Aorta (tissue), 5 donors: ENCODE measurements at regions not wholly inside any gene's neighbourhood (a gene's known extent, or its start where the extent isn't known, plus 50 kb on each side); places are given as distances from the start of the nearest gene placed in this dataset.
A peak's percentile ranks its signal among the peaks of the same experiment; 100 is the strongest.
"Not testable (repeated sequence)": the region's sequence is repeated elsewhere in the genome, so short reads cannot be mapped to it uniquely, and the experiment has no call there.

Experiments
- ATAC-seq: fragments of 200-7000 bp; cut with Tn5 transposase; one replicate; pipeline ENCODE4 v1.9.1; 2022; ENCODE audit warnings: moderate library complexity; ENCODE audit not compliant: low FRiP score
- DNase-seq, 2 donors: peaks; one replicate each; pipeline ENCODE4 v3.0.0-alpha.2; 2020
- H3K27ac ChIP-seq, 2 donors: one replicate each; pipeline ENCODE4 v1.5.1; 2013; ENCODE audit warnings: low read length in 2 of 2, mild to moderate bottlenecking in 2 of 2, moderate library complexity in 2 of 2, control low read depth in 1 of 2, inconsistent platforms in 1 of 2, low read depth in 1 of 2
- H3K27me3 ChIP-seq, 2 donors: one replicate each; pipeline ENCODE4 v1.6.1; 2013; ENCODE audit warnings: control low read depth in 1 of 2, low read length in 1 of 2, mild to moderate bottlenecking in 1 of 2, moderate library complexity in 1 of 2; ENCODE audit not compliant: insufficient read depth in 2 of 2, control insufficient read depth in 1 of 2
- H3K36me3 ChIP-seq, 2 donors: one replicate each; pipeline ENCODE4 v1.6.1; 2013; ENCODE audit warnings: control low read depth in 1 of 2, low read length in 1 of 2, mild to moderate bottlenecking in 1 of 2; ENCODE audit not compliant: insufficient read depth in 2 of 2, control insufficient read depth in 1 of 2
- H3K4me1 ChIP-seq, 2 donors: one replicate each; pipeline ENCODE4 v1.6.1; 2013; ENCODE audit warnings: low read length in 2 of 2, control low read depth in 1 of 2, mild to moderate bottlenecking in 1 of 2, moderate library complexity in 1 of 2; ENCODE audit not compliant: insufficient read depth in 2 of 2, control insufficient read depth in 1 of 2
- H3K4me3 ChIP-seq, 2 donors: one replicate each; pipeline ENCODE4 v1.5.1; 2013; ENCODE audit warnings: low read length in 2 of 2, control low read depth in 1 of 2, mild to moderate bottlenecking in 1 of 2
- H3K9me3 ChIP-seq: one replicate; pipeline ENCODE4 v1.6.1; 2013; ENCODE audit warnings: mild to moderate bottlenecking, low read length; ENCODE audit not compliant: control insufficient read depth
- WGBS, 2 donors: extraction: QIAGEN DNeasy Blood & Tissue Kit; methylation state at CpG; one replicate each; pipeline ENCODE4 v1.1.7; 2013; 5-methylcytosine and 5-hydroxymethylcytosine counted together
- intact Hi-C, 2 donors: fragments of 100-400 bp; cut with DNase I; formaldehyde crosslinking; loops; one replicate each; pipeline versions ENCODE4 v1.14.2 to v1.15.0; 2022
- donor health status: healthy with polysubstance abuse.
- donor health status: Bipolar disorder and iron deficiency.
- donor health status: DM: no; HTN: no; CAD: no.
- donor health status: DM: no; HTN: no; CAD: no.
- donor health status: DM: yes; HTN: yes; CAD: no.

DNA sequence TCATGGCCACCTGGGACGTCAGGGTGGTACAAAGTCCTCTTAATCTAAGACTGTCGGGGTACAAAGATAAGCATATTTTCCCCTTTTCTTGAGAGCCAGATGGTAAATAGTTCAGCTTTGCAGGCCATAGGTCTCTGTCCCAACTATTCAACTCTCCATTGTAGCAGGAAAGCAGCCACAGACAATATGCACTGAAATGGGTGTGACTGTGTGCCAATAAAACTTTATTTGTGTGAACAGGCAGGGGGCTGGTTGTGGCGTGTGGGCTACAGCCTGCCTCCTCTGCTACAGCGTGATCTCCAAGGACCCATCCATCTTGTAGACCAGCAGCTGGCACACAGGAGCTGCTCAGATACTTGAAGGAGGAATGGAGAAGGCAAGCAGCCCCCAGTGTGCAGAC, 73.2 kb upstream of the CLEC6A start:
- ATAC-seq, H3K27me3 ChIP-seq, H3K4me3 ChIP-seq, intact Hi-C loops, H3K27ac ChIP-seq, H3K4me1 ChIP-seq, DNase-seq, H3K9me3 ChIP-seq, H3K36me3 ChIP-seq: not testable (repeated sequence)
- 76 to 82% methylated on average over 4 of the region's 4 CpGs for WGBS, 2 donors

DNA sequence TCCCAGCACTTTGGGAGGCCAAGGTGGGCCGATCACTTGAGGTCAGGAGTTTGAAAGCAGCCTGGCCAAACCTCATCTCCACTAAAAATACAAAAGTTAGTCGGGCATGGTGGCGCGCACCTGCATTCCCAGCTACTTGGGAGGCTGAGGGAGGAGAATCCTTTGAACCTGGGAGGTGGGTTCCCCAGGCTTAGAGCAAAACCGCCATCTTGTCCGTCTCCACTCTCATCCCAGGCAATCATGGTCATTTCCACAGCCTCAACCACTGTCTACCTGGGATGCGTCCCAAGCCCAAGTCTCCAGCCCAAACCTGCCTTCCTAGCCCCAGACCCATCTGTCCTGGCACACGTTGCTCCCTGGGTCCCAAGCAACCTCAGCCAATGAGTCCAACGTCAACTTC, 71.1 kb upstream of the CLEC6A start:
- DNase-seq, H3K4me3 ChIP-seq, H3K4me1 ChIP-seq, H3K9me3 ChIP-seq, H3K36me3 ChIP-seq, ATAC-seq, H3K27me3 ChIP-seq, intact Hi-C loops, H3K27ac ChIP-seq: not testable (repeated sequence)
- 91 to 97% methylated on average over 7 to 9 of the region's 9 CpGs for WGBS, 2 donors

DNA sequence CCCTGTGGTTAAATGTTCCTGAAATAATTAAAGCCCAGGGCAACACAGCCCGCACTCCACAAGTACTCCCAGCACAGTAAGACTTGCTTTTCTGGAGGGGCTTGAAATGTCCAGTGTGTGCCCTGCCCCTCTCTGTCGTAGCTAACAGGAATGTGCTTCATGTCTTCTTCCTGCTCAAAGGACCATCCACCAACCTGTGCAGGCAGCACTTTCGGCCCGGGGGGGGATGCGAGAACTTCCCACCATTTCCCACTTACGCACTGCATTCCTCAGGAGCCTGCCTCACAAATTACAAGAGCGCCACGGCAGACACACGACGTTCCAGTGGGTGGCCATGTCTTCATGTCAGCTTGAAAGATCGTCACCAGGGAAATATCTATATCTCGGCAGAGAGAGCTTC, 70.3 kb upstream of the CLEC6A start:
- WGBS, 2 donors = 77 to 80% methylated on average over 12 of the region's 12 CpGs
- H3K4me3 ChIP-seq, DNase-seq, H3K27me3 ChIP-seq, H3K27ac ChIP-seq, ATAC-seq, H3K9me3 ChIP-seq, H3K4me1 ChIP-seq, H3K36me3 ChIP-seq, intact Hi-C loops: not testable (repeated sequence)

DNA sequence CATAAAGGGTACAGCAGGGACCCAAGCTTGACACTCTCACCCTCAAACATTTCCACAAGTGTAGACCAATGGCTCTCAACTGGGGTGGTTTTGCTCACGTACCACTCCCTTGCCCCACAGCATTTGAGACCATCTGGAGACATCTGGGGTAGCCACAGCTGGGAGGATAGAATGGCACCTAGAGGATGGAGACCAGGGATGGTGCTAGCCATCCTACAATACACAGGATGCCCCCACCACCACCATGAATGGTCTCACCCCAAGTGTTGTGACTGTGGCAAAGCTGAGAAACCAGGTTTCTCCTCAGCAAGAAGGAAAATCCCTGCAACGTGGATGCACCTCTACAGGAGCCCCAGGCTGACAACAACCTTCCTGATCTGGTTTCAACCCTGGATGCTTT, 69.1 kb upstream of the CLEC6A start:
- H3K27ac ChIP-seq, intact Hi-C loops, H3K4me1 ChIP-seq, H3K36me3 ChIP-seq, DNase-seq, H3K9me3 ChIP-seq, H3K27me3 ChIP-seq, H3K4me3 ChIP-seq, ATAC-seq: not testable (repeated sequence)
- WGBS, 2 donors = 76 to 88% methylated on average over 2 of the region's 2 CpGs

DNA sequence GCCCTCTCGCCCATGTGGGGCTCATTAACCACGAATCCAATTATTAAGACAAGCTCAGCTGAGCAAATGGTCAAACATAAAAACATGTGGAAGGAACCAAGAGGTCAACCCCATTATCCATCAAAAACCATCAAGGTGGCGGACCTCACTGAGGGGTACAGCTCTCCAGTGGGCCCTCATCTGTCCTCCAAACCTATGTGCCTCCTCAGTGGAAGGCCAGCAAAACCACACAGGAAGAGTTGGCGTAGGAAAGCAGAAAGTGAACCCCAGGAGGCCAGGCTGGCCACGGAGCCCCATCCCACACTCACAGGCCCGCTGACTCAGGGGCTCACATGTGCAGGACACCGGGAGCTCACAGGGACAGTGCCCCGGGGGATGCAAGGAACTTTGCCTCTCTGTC, 66.5 kb upstream of the CLEC6A start:
- H3K4me1 ChIP-seq, H3K4me3 ChIP-seq, H3K27me3 ChIP-seq, H3K9me3 ChIP-seq, DNase-seq, H3K27ac ChIP-seq, intact Hi-C loops, H3K36me3 ChIP-seq, ATAC-seq: not testable (repeated sequence)
- WGBS, 2 donors = 78 to 82% methylated on average over 8 of the region's 8 CpGs

DNA sequence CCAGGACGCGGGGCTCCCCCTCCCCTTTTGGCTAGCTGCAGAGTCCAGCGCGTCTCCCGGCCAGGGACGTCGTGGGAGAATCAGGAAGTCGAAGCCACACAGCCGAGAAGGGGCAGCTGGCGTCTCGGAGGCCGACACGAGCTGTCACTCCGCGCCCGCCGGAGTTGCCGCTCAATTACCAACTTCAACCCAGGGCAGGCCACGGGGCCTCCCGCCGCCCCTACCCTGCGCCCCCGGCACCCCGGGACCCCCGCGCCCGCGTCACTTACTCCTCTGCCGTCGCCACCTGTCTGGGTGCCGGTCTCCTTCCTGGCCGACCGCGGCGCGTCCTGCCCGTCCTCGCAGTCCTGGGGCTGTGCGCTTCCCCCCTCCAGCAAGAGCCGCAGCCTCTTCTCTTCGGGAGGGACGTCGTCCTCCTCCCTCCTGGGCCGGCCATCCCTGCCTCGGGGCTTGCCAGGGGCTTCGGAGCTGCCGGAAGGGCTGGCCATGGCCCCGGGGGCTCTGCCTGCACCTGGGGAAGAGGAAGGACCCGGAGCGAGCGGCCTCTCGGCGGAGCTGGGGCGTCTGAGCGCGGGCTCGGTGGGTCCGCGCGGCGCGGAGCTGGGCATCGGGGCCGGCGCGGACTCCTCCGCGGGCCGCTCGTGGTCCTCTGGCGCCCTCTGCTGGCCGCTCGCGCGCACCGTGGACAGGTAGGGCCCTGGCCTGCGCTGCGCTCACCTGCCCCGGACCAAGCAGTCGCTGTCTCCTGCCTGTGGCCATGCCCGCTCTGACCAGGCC, 65.6 kb upstream of the CLEC6A start:
- 0 to 1% methylated on average over 21 to 81 of the region's 81 CpGs for WGBS, 2 donors
- ATAC-seq = not testable (repeated sequence)

DNA sequence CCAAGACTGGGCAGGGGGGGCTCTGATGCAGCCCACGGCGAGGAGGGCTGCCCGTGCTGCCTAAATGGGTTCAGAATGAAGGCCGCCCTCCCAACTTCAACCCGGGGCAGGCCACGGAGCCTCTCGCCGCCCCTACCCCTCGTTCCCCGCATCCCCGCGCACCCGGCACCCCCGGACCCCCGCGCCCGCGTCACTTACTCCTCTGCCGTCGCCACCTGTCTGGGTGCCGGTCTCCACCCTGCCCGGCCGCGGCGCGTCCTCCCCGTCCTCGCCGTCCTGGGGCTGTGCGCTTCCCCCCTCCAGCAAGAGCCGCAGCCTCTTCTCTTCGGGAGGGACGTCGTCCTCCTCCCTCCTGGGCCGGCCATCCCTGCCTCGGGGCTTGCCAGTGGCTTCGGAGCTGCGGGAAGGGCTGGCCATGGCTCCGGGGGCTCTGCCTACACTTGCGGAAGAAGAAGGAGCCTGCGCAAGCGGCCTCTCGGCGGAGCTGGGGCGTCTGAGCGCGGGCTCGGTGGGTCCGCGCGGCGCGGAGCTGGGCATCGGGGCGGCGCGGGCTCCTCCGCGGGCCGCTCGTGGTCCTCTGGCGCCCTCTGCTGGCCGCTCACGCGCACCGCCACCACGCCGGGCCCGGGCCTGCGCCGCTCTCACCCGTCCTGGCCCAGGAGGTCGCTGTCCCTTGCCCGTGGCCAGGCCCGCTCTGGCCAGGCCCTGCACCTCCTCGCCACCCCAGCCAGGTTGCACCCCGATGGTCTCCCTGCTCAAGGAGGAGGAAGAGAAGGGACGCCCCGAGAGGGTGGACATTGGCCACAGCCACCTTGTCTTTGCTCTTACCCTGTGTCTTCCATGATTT, 59.3 kb upstream of the CLEC6A start:
- peak; percentile 73 to 92 for DNase-seq
- intact Hi-C loops = not testable (repeated sequence)

More for the DNA sequence above, 65.6 kb upstream of the CLEC6A start:
- H3K27ac ChIP-seq, H3K27me3 ChIP-seq, H3K36me3 ChIP-seq, H3K9me3 ChIP-seq, intact Hi-C loops, H3K4me1 ChIP-seq: not testable (repeated sequence)
- peak; percentile 56 to 87 for DNase-seq
- peak overlapping the region in 1 of 2 donors; percentile 36 for H3K4me3 ChIP-seq

DNA sequence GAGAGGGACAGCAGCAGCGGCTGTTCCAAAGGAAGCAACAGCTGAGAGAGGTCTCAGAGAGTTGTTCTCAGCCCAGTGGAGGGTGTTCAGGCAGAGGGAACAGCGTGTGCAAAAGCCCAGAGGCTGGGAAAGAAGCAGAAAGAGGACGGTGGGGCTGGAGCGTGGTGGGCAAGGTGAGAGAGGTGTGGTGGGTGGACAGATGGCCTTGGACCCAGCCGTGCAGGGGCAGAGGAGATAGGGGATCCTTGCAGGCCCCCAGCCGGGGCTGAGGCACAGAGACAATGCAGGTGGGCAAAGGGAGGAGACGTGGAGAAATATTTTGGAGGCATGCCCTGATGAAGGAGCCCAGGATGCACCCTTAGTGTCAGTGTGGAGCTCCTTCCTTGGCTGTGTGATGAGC, 58.4 kb upstream of the CLEC6A start:
- WGBS, 2 donors = 63 to 69% methylated on average over 6 to 7 of the region's 7 CpGs
- ATAC-seq, H3K4me3 ChIP-seq, H3K27ac ChIP-seq, H3K36me3 ChIP-seq, intact Hi-C loops, DNase-seq, H3K27me3 ChIP-seq, H3K9me3 ChIP-seq, H3K4me1 ChIP-seq: not testable (repeated sequence)

More for the DNA sequence above, 59.3 kb upstream of the CLEC6A start:
- not testable (repeated sequence) for H3K4me3 ChIP-seq, H3K9me3 ChIP-seq, H3K36me3 ChIP-seq, H3K4me1 ChIP-seq, H3K27ac ChIP-seq, H3K27me3 ChIP-seq
- peak; percentile 87 for ATAC-seq
- 3 to 4% methylated on average over 57 to 79 of the region's 79 CpGs for whole genome bisulfite sequencing, 2 donors
